ENCODE measurements at regions not wholly inside any gene's neighbourhood (a gene's known extent, or its start where the extent isn't known, plus 50 kb on each side); places are given as distances from the start of the nearest gene placed in this dataset.

- TF ChIP-seq ZBTB4 (CRISPR knock-in tag; IDR thresholded peaks at IDR 0.05; ENCODE audit: borderline replicate concordance) (no peak), PRDM4 (CRISPR knock-in tag; IDR thresholded peaks at IDR 0.05; ENCODE audit: borderline replicate concordance) (no peak)
Observed at GRCh38 chr12:105764216-105764835, 374.4 kb downstream of the NUAK1 start (continued).

GRCh38 chr12:105765053-105766014 is 373.4 kb downstream of the NUAK1 start:
- Histone ChIP-seq H3K4me3 (replicated peaks in 1 of 3; ENCODE audit: insufficient read depth in 1 of 3, low read depth in 2 of 3, low read length in 3 of 3) (no peak overlapping the region), H3K4me2 (ENCODE audit: low read depth, low read length) (no peak overlapping the region), H3K27ac (ENCODE audit: extremely low read length, insufficient read depth, low read length) (no peak overlapping the region), H3K9me3 (ENCODE audit: low read length) (no peaks in the 10 kb centered on the region), H3K4me1 (ENCODE audit: insufficient read depth, low read length) (no peaks in the 10 kb centered on the region), H3K36me3 (replicated peaks in 1 of 2; ENCODE audit: control insufficient read depth in 1 of 2, insufficient read depth in 2 of 2, low read length in 2 of 2) (no peaks in the 10 kb centered on the region), H4K20me1 (ENCODE audit: insufficient read depth, low read length) (no peaks in the 10 kb centered on the region), H3K27me3 (ENCODE audit: control insufficient read depth in 1 of 2, insufficient read depth in 2 of 2, low read length in 2 of 2) (no peaks in the 10 kb centered on the region), H3K79me2 (ENCODE audit: insufficient read depth, low read length) (no peaks in the 10 kb centered on the region), H3K9ac (ENCODE audit: insufficient read depth, low read depth, low read length) (no peak overlapping the region), H2AFZ (ENCODE audit: low read length) (no peak overlapping the region)
- POLR2A ChIA-PET, result no interaction called here
- CTCF ChIA-PET (ENCODE audit: low intra/inter-chr PET ratio, low total read pairs), result no interaction called here
- BruUV-seq (replicated peaks), result no TSS peak
- no peak for TF ChIP-seq ZBTB1 (CRISPR knock-in tag; IDR thresholded peaks at IDR 0.05; ENCODE audit: borderline replicate concordance)
- in situ Hi-C loops (cut with HindIII; ENCODE audit: extremely low pct_ligation_motif_present, low pct_unique_long_range_greater_than_20kb), result no loop called here
- intact Hi-C loops (cut with micrococcal nuclease; ENCODE audit: unreplicated experiment), result no loop called here
- ATAC-seq, result no peak
- no peak for DNase-seq (ENCODE audit: low spot score)
- FAIRE-seq, result no peak
- 39% methylated on average over 6 of the region's 6 CpGs for WGBS (ENCODE audit: low lambda C conversion rate)
